H1 (cell line): ENCODE measurements at regions not wholly inside any gene's neighbourhood (a gene's known extent, or its start where the extent isn't known, plus 50 kb on each side); places are given as distances from the start of the nearest gene placed in this dataset.

Experiments used
- CTCF ChIA-PET: fragments of 300-600 bp; sonication (Branson Sonifier 250); formaldehyde crosslinking; loops from one replicate; lab custom pipeline; 2021; ENCODE audit not compliant: partially characterized antibody; lab: Charles Lee
- POLR2A ChIA-PET: fragments of 300-600 bp; sonication (Branson Sonifier 250); formaldehyde crosslinking; loops from one replicate; lab custom pipeline; 2021; ENCODE audit warnings: inconsistent platforms; ENCODE audit not compliant: partially characterized antibody; lab: Charles Lee
- DNase-seq, 2 experiments: peaks; one replicate each; pipeline versions ENCODE4 v3.0.0 to v3.0.0-alpha.2; 2010 to 2022; ENCODE audit warnings: low spot score in 2 of 2, low read depth in 1 of 2, mixed read lengths in 1 of 2
- FAIRE-seq: peaks from 2 replicates; lab custom pipeline; 2011; peaks lifted over from hg19 to GRCh38; lab: Jason Lieb, UNC
- H2AFZ ChIP-seq: 2 replicates; pipeline ENCODE4 v1.8.1; 2012; ENCODE audit warnings: low read length, inconsistent platforms
- H2AK5ac ChIP-seq: 2 replicates; pipeline ENCODE4 v1.6.1; 2013; ENCODE audit warnings: low read depth, low read length
- H2BK120ac ChIP-seq: replicated peaks from 2 replicates; pipeline ENCODE3; 2013; ENCODE audit warnings: low read depth, low read length, inconsistent platforms
- H2BK12ac ChIP-seq: 2 replicates; pipeline ENCODE4 v1.6.1; 2013; ENCODE audit warnings: low read depth, low read length
- H2BK15ac ChIP-seq: 2 replicates; pipeline ENCODE4 v1.6.1; 2013; ENCODE audit warnings: low read length
- H2BK20ac ChIP-seq: 2 replicates; pipeline ENCODE4 v1.6.1; 2013; ENCODE audit warnings: low read length
- H2BK5ac ChIP-seq: 2 replicates; pipeline ENCODE4 v1.6.1; 2013; ENCODE audit warnings: low read depth, low read length
- H3K14ac ChIP-seq: 2 replicates; pipeline ENCODE4 v1.6.1; 2013; ENCODE audit warnings: inconsistent platforms; ENCODE audit not compliant: insufficient read length
- H3K18ac ChIP-seq: 2 replicates; pipeline ENCODE4 v1.6.1; 2013; ENCODE audit warnings: low read length; ENCODE audit errors: extremely low read depth
- H3K23ac ChIP-seq: 2 replicates; pipeline ENCODE4 v1.6.1; 2013; ENCODE audit warnings: inconsistent platforms; ENCODE audit not compliant: insufficient read length
- H3K23me2 ChIP-seq: 2 replicates; pipeline ENCODE4 v1.6.1; 2013; ENCODE audit warnings: low read depth, low read length
- H3K27ac ChIP-seq: 2 replicates; pipeline ENCODE4 v1.6.1; 2011; ENCODE audit warnings: low read depth, low read length, inconsistent platforms
- H3K27me3 ChIP-seq, 4 experiments: replicated peaks in 1 of 4; 1 replicate in 1 of 4; 2 replicates in 3 of 4; pipeline versions ENCODE4 v1.6.1 to v1.8.1; 2011 to 2013; ENCODE audit warnings: low read length in 3 of 4, mild to moderate bottlenecking in 3 of 4, inconsistent platforms in 2 of 4, mixed read lengths in 2 of 4, moderate library complexity in 1 of 4; ENCODE audit not compliant: control insufficient read depth in 3 of 4, insufficient read depth in 3 of 4; ENCODE audit errors: extremely low read depth in 1 of 4
- H3K36me3 ChIP-seq, 4 experiments: 2 replicates each; pipeline versions ENCODE4 v1.6.1 to v1.8.1; 2011 to 2013; ENCODE audit warnings: mild to moderate bottlenecking in 4 of 4, low read length in 3 of 4, moderate library complexity in 2 of 4, control low read depth in 1 of 4, inconsistent platforms in 1 of 4; ENCODE audit not compliant: insufficient read depth in 4 of 4, control insufficient read depth in 2 of 4
- H3K4ac ChIP-seq: replicated peaks from 2 replicates; pipeline ENCODE3; 2013; ENCODE audit warnings: low read length, low read depth, mixed read lengths, inconsistent platforms; ENCODE audit not compliant: insufficient read length
- H3K4me1 ChIP-seq, 4 experiments: replicated peaks in 1 of 4; 1 replicate in 1 of 4; 2 replicates in 3 of 4; pipeline versions ENCODE4 v1.6.1 to v1.8.1; 2011 to 2013; ENCODE audit warnings: low read length in 3 of 4, inconsistent platforms in 2 of 4, mixed read lengths in 1 of 4; ENCODE audit not compliant: insufficient read depth in 4 of 4, control insufficient read depth in 3 of 4
- H3K4me2 ChIP-seq, 2 experiments: 2 replicates each; pipeline versions ENCODE4 v1.6.1 to v1.8.1; 2011 to 2013; ENCODE audit warnings: low read depth in 2 of 2, low read length in 2 of 2, control low read depth in 1 of 2, inconsistent platforms in 1 of 2, mild to moderate bottlenecking in 1 of 2; ENCODE audit not compliant: insufficient read depth in 1 of 2
- H3K4me3 ChIP-seq, 4 experiments: fragments of 200-600, 300-600 bp in 1 of 4; sonication (generic), shearing (Covaris generic), sonication (Bioruptor Twin) in 1 of 4; 2 replicates each; pipeline versions ENCODE4 v1.5.1 to v1.8.1; 2011 to 2016; ENCODE audit warnings: low read length in 4 of 4, low read depth in 3 of 4, control low read depth in 2 of 4, inconsistent platforms in 2 of 4, mild to moderate bottlenecking in 2 of 4, mixed read lengths in 1 of 4, moderate library complexity in 1 of 4; ENCODE audit not compliant: insufficient read depth in 2 of 4; ENCODE audit errors: extremely low read depth in 1 of 4
- H3K56ac ChIP-seq: replicated peaks from 2 replicates; pipeline ENCODE3; 2013; ENCODE audit warnings: low read depth, mild to moderate bottlenecking, mixed read lengths, low read length, inconsistent platforms; ENCODE audit not compliant: insufficient read length
- H3K79me1 ChIP-seq: 2 replicates; pipeline ENCODE4 v1.6.1; 2013; ENCODE audit warnings: low read depth, low read length, control low read depth
- H3K79me2 ChIP-seq, 2 experiments: 2 replicates each; pipeline versions ENCODE4 v1.6.1 to v1.8.1; 2012 to 2013; ENCODE audit warnings: low read length in 2 of 2, mild to moderate bottlenecking in 2 of 2, inconsistent platforms in 1 of 2; ENCODE audit not compliant: insufficient read depth in 2 of 2, control insufficient read depth in 1 of 2
- H3K9ac ChIP-seq, 4 experiments: replicated peaks in 1 of 4; 1 replicate in 1 of 4; 2 replicates in 3 of 4; pipeline versions ENCODE4 v1.6.1 to v1.8.1; 2011 to 2013; ENCODE audit warnings: low read depth in 3 of 4, low read length in 3 of 4, control low read depth in 2 of 4, mild to moderate bottlenecking in 2 of 4, moderate library complexity in 2 of 4, inconsistent platforms in 1 of 4; ENCODE audit errors: extremely low read depth in 1 of 4
- H3K9me3 ChIP-seq, 2 experiments: 2 replicates each; pipeline versions ENCODE4 v1.6.1 to v1.8.1; 2012 to 2013; ENCODE audit warnings: mild to moderate bottlenecking in 2 of 2, moderate library complexity in 2 of 2, control low read depth in 1 of 2, inconsistent platforms in 1 of 2, low read depth in 1 of 2, low read length in 1 of 2, mixed read lengths in 1 of 2; ENCODE audit not compliant: insufficient read depth in 2 of 2
- H4K20me1 ChIP-seq, 2 experiments: replicated peaks in 1 of 2; 2 replicates each; pipeline versions ENCODE3 to v1.8.1; 2011 to 2013; ENCODE audit warnings: inconsistent platforms in 2 of 2, low read length in 2 of 2, mild to moderate bottlenecking in 1 of 2; ENCODE audit not compliant: insufficient read depth in 2 of 2, control insufficient read depth in 1 of 2
- H4K5ac ChIP-seq: 2 replicates; pipeline ENCODE4 v1.6.1; 2013; ENCODE audit warnings: low read length, low read depth, mixed read lengths, inconsistent platforms; ENCODE audit not compliant: insufficient read length
- H4K8ac ChIP-seq: 2 replicates; pipeline ENCODE4 v1.8.0; 2013; ENCODE audit warnings: mild to moderate bottlenecking, moderate library complexity, low read length, inconsistent platforms; ENCODE audit not compliant: insufficient read depth; ENCODE audit errors: extremely low read depth
- H4K91ac ChIP-seq: replicated peaks from 2 replicates; pipeline ENCODE3; 2013; ENCODE audit warnings: low read length, mixed read lengths, inconsistent platforms; ENCODE audit not compliant: insufficient read length
- ASH2L ChIP-seq: fragments of 200-600, 300-600 bp; sonication (generic); IDR thresholded peaks from one replicate; pipeline ENCODE4 v1.7.1; 2017; ENCODE audit warnings: low read length
- ATF2 ChIP-seq: IDR thresholded peaks from 2 replicates; pipeline ENCODE4 v1.6.1; 2012; ENCODE audit warnings: low read length, inconsistent platforms
- BACH1 ChIP-seq: IDR thresholded peaks from 2 replicates; pipeline ENCODE4 v1.6.1; 2012; ENCODE audit warnings: low read length, improper control_type of control experiment
- CHD1 ChIP-seq: IDR thresholded peaks from 2 replicates; pipeline ENCODE4 v1.6.1; 2012; ENCODE audit warnings: low read depth, low read length, improper control_type of control experiment
- CHD2 ChIP-seq: IDR thresholded peaks from 2 replicates; pipeline ENCODE4 v1.6.1; 2012; ENCODE audit warnings: low read length, improper control_type of control experiment
- HDAC6 ChIP-seq: IDR thresholded peaks from one replicate; pipeline ENCODE4 v1.7.1; 2012; ENCODE audit warnings: low read depth, mild to moderate bottlenecking, inconsistent platforms, low read length, moderate library complexity
- KDM1A ChIP-seq: fragments of 200-600, 300-600 bp; sonication (generic); IDR thresholded peaks from 2 replicates; pipeline ENCODE4 v1.7.1; 2016; ENCODE audit warnings: mild to moderate bottlenecking, low read length, borderline replicate concordance
- POLR2A ChIP-seq, 2 experiments: IDR thresholded peaks; 1 replicate in 1 of 2; 2 replicates in 1 of 2; pipeline ENCODE4 v1.6.1; 2011; ENCODE audit warnings: low read depth in 2 of 2, low read length in 2 of 2, mild to moderate bottlenecking in 2 of 2; ENCODE audit errors: control extremely low read depth in 1 of 2
- RAD21 ChIP-seq, 2 experiments: IDR thresholded peaks in 1 of 2; conservative IDR thresholded peaks in 1 of 2; 2 replicates each; pipeline ENCODE4 v1.6.1; 2011; ENCODE audit warnings: low read depth in 2 of 2, low read length in 2 of 2, improper control_type of control experiment in 1 of 2, inconsistent platforms in 1 of 2, mild to moderate bottlenecking in 1 of 2, moderate library complexity in 1 of 2
- SAP30 ChIP-seq: fragments of 300-600 bp; sonication (generic); IDR thresholded peaks from 2 replicates; pipeline ENCODE4 v1.7.1; 2012; ENCODE audit warnings: low read length, moderate library complexity, mild to moderate bottlenecking, inconsistent platforms; ENCODE audit not compliant: insufficient read depth, insufficient replicate concordance
- SIRT6 ChIP-seq: IDR thresholded peaks from one replicate; pipeline ENCODE4 v1.7.1; 2012; ENCODE audit warnings: low read length, inconsistent platforms
- SP1 ChIP-seq: IDR thresholded peaks from 2 replicates; pipeline ENCODE4 v1.6.1; 2011; ENCODE audit warnings: low read depth, low read length
- SP4 ChIP-seq: IDR thresholded peaks from 2 replicates; pipeline ENCODE4 v1.6.1; 2012; ENCODE audit warnings: low read length, inconsistent platforms
- SRF ChIP-seq: IDR thresholded peaks from 2 replicates; pipeline ENCODE4 v1.6.1; 2011; ENCODE audit warnings: mild to moderate bottlenecking, low read depth, low read length, moderate library complexity
- TCF12 ChIP-seq: IDR thresholded peaks from 2 replicates; pipeline ENCODE4 v1.6.1; 2011; ENCODE audit warnings: low read depth, mild to moderate bottlenecking, low read length

DNA sequence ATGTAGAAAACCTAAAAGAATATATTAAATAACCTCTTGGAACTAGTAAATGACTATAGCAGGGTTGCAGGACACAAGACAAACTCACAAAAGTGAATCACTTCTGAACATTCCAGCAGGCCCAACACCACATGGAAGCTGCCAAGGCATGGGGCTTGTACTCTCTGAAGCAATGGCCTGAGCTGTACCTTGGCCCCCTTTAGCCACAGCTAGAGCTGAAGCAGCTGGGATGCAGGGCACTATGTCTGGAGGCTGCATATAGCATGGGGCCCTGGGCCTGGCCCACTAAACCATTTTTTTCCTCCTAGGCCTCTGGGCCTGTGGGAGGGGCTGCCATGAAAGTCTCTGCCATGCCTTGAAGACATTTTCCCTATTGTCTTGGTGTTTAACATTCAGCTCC lies 1067.3 kb downstream of the LRFN5 start:
- Histone ChIP-seq H4K91ac (no peak overlapping the region), H2BK5ac (no peak overlapping the region), H4K5ac (no peak overlapping the region), H3K4ac (no peak overlapping the region), H3K4me3 (no peak overlapping the region), H3K9ac (no peak overlapping the region), H3K36me3 (no peaks in the 10 kb centered on the region), H3K27ac (no peak overlapping the region), H2BK12ac (no peak overlapping the region), H3K9me3 (no peaks in the 10 kb centered on the region), H3K23ac (no peak overlapping the region), H2AK5ac (no peak overlapping the region), H3K27me3 (no peaks in the 10 kb centered on the region), H3K79me2 (no peaks in the 10 kb centered on the region), H3K4me1 (no peaks in the 10 kb centered on the region), H2AFZ (no peak overlapping the region), H3K18ac (no peak overlapping the region), H3K14ac (no peak overlapping the region), H3K23me2 (no peaks in the 10 kb centered on the region), H4K20me1 (no peaks in the 10 kb centered on the region), H4K8ac (no peak overlapping the region), H3K4me2 (no peak overlapping the region), H3K56ac (no peak overlapping the region), H3K79me1 (no peaks in the 10 kb centered on the region), H2BK20ac (no peak overlapping the region), H2BK120ac (no peak overlapping the region), H2BK15ac (no peak overlapping the region)
- ChIA-PET POLR2A (no interaction called here), CTCF (no interaction called here)
- DNase-seq (no peak), FAIRE-seq (no peak)
- no peak for TF ChIP-seq TCF12
- TF ChIP-seq POLR2A (IDR thresholded peaks at IDR 0.05; ENCODE audit: control extremely low read depth in 1 of 2, low read depth in 2 of 2, low read length in 2 of 2), result no peak
- no peak for TF ChIP-seq SAP30
- TF ChIP-seq HDAC6, result no peak
- no peak for TF ChIP-seq SP4
- no peak for TF ChIP-seq KDM1A
- TF ChIP-seq ATF2, result no peak
- TF ChIP-seq SP1, result no peak
- TF ChIP-seq CHD1, result no peak
- TF ChIP-seq CHD2, result no peak
- TF ChIP-seq SRF, result no peak
- TF ChIP-seq BACH1, result no peak
- no peak for TF ChIP-seq ASH2L
- no peak for TF ChIP-seq RAD21 (IDR thresholded peaks at IDR 0.05 in 1 of 2, conservative IDR thresholded peaks at IDR 0.05 in 1 of 2; ENCODE audit: low read depth in 2 of 2, low read length in 2 of 2)
- TF ChIP-seq SIRT6, result no peak
